ENCODE measurements at regions not wholly inside any gene's neighbourhood (a gene's known extent, or its start where the extent isn't known, plus 50 kb on each side); places are given as distances from the start of the nearest gene placed in this dataset.

- TF ChIP-seq REST (IDR thresholded peaks at IDR 0.05; ENCODE audit: low read depth) (no peak), POLR2AphosphoS5 (IDR thresholded peaks at IDR 0.05; ENCODE audit: low read depth, low read length) (no peak), CBX3 (IDR thresholded peaks at IDR 0.05; ENCODE audit: low read depth) (no peak), FOSL1 (IDR thresholded peaks at IDR 0.05; ENCODE audit: low read depth) (no peak), ELF1 (IDR thresholded peaks at IDR 0.05; ENCODE audit: borderline replicate concordance, low read depth) (no peak), ATF3 (IDR thresholded peaks at IDR 0.05) (no peak), EZH2phosphoT487 (IDR thresholded peaks at IDR 0.05; ENCODE audit: borderline replicate concordance) (no peak)
Observed at GRCh38 chr18:73668051-73668450, 479.6 kb downstream of the FBXO15 start (continued).

GRCh38 chr18:73666772-73667171, 480.9 kb downstream of the FBXO15 start:
- POLR2A ChIA-PET: no interaction called here

More at GRCh38 chr18:73666772-73667171, 480.9 kb downstream of the FBXO15 start:
- DNase-seq (ENCODE audit: low read depth, low spot score): no peak
- Histone ChIP-seq H3K9me2 (ENCODE audit: insufficient read depth) (no peaks in the 10 kb centered on the region), H3K27ac (ENCODE audit: low read depth, low read length) (no peak overlapping the region), H3K4me1 (ENCODE audit: control insufficient read depth in 1 of 2, insufficient read depth in 2 of 2, low read length in 2 of 2) (no peaks in the 10 kb centered on the region), H3K4me2 (ENCODE audit: low read length) (no peak overlapping the region), H3K9ac (ENCODE audit: low read length) (no peak overlapping the region), H3K4me3 (replicated peaks in 1 of 2; ENCODE audit: low read depth in 1 of 2, low read length in 2 of 2) (no peak overlapping the region), H2AFZ (ENCODE audit: low read depth, low read length, poor library complexity, severe bottlenecking) (no peak overlapping the region), H3K36me3 (ENCODE audit: control insufficient read depth in 1 of 2, insufficient read depth in 2 of 2, low read length in 2 of 2) (no peaks in the 10 kb centered on the region), H3K9me3 (ENCODE audit: control insufficient read depth in 1 of 2, insufficient read depth in 1 of 2, low read depth in 1 of 2, low read length in 2 of 2) (peaks cover 4 to 10% of the 10 kb centered on the region in 2 experiments; a peak in 2 of 4 replicates), H4K20me1 (ENCODE audit: insufficient read depth) (no peaks in the 10 kb centered on the region), H3K79me2 (ENCODE audit: insufficient read depth, low read length) (no peaks in the 10 kb centered on the region), H3K27me3 (ENCODE audit: insufficient read depth, low read length) (no peaks in the 10 kb centered on the region)
- RAD21 ChIA-PET (ENCODE audit: low non-redundant PET in 1 of 2, low total read pairs in 2 of 2, uncharacterized antibody in 2 of 2, unreplicated experiment in 2 of 2): no interaction called here
- intact Hi-C loops (cut with micrococcal nuclease): no loop called here
- CTCF ChIA-PET: no interaction called here
- BruUV-seq (replicated peaks): no TSS peak
- ATAC-seq: no peak
- TF ChIP-seq SP1 (IDR thresholded peaks at IDR 0.05; ENCODE audit: low read depth) (no peak), POLR2A (IDR thresholded peaks at IDR 0.05; ENCODE audit: borderline replicate concordance, extremely low read depth, insufficient read depth, insufficient read length) (no peak), CBX3 (IDR thresholded peaks at IDR 0.05; ENCODE audit: low read depth) (no peak), EZH2phosphoT487 (IDR thresholded peaks at IDR 0.05; ENCODE audit: borderline replicate concordance) (no peak), ZFX (IDR thresholded peaks at IDR 0.05) (no peak), ELF1 (IDR thresholded peaks at IDR 0.05; ENCODE audit: borderline replicate concordance, low read depth) (no peak), MAX (IDR thresholded peaks at IDR 0.05) (no peak), YY1 (IDR thresholded peaks at IDR 0.05; ENCODE audit: extremely low read depth, insufficient replicate concordance, low read depth, low read length) (no peak), EGR1 (IDR thresholded peaks at IDR 0.05; ENCODE audit: low read depth) (no peak), POLR2AphosphoS5 (IDR thresholded peaks at IDR 0.05; ENCODE audit: low read depth, low read length) (no peak), CTCF (IDR thresholded peaks at IDR 0.05 in 2 of 3, conservative IDR thresholded peaks at IDR 0.05 in 1 of 3; ENCODE audit: borderline replicate concordance in 1 of 3, insufficient read depth in 1 of 3, low read depth in 2 of 3, low read length in 2 of 3) (no peak), FOSL1 (IDR thresholded peaks at IDR 0.05; ENCODE audit: low read depth) (no peak)
